Fibroblast of peridontal ligament (primary cell): ENCODE measurements at regions not wholly inside any gene's neighbourhood (a gene's known extent, or its start where the extent isn't known, plus 50 kb on each side); places are given as distances from the start of the nearest gene placed in this dataset.

ENCODE experiments used
- DNase-seq: peaks from one replicate; pipeline ENCODE4 v3.0.0-alpha.2; 2010; ENCODE audit errors: extremely low read depth

- no peak for DNase-seq
Measured at GRCh38 chr15:69530991-69531664, 78.5 kb downstream of the RPLP1 start.

- peak; percentile 16 for DNase-seq
Measured at GRCh38 chr15:69531665-69532027, 79.0 kb downstream of the RPLP1 start.

GRCh38 chr15:69532066-69532465 is 79.4 kb downstream of the RPLP1 start:
- DNase-seq = no peak

- DNase-seq = no peak
Measured at GRCh38 chr15:69532856-69533255, 80.2 kb downstream of the RPLP1 start.

- no peak for DNase-seq
Measured at GRCh38 chr15:69533522-69533921, 80.9 kb downstream of the RPLP1 start.

GRCh38 chr15:69535101-69535638 is 82.6 kb downstream of the RPLP1 start:
- DNase-seq = peak; percentile 61

- no peak for DNase-seq
Measured at GRCh38 chr15:69535998-69536397, 83.4 kb downstream of the RPLP1 start.

- DNase-seq = no peak
Measured at GRCh38 chr15:69536726-69537512, 84.3 kb downstream of the RPLP1 start.

- DNase-seq = no peak
Measured at GRCh38 chr15:69537901-69538300, 85.3 kb downstream of the RPLP1 start.

- DNase-seq = no peak
Measured at GRCh38 chr15:69538379-69538778, 85.8 kb downstream of the RPLP1 start.

GRCh38 chr15:69539345-69539744 is 86.7 kb downstream of the RPLP1 start:
- no peak for DNase-seq

GRCh38 chr15:69540622-69541021 is 88.0 kb downstream of the RPLP1 start:
- no peak for DNase-seq

- DNase-seq = no peak
Measured at GRCh38 chr15:69542028-69542427, 89.4 kb downstream of the RPLP1 start.

GRCh38 chr15:69543681-69544364 is 91.2 kb downstream of the RPLP1 start:
- no peak for DNase-seq

GRCh38 chr15:69544365-69545113 is 91.9 kb downstream of the RPLP1 start:
- no peak for DNase-seq

GRCh38 chr15:69546182-69546581 is 93.6 kb downstream of the RPLP1 start:
- no peak for DNase-seq

GRCh38 chr15:69548395-69549180 is 96.0 kb downstream of the RPLP1 start:
- DNase-seq = no peak

- DNase-seq = no peak
Measured at GRCh38 chr15:69551391-69552056, 98.9 kb downstream of the RPLP1 start.

- no peak for DNase-seq
Measured at GRCh38 chr15:69552057-69552815, 99.6 kb downstream of the RPLP1 start.

- no peak for DNase-seq
Measured at GRCh38 chr15:69553686-69554085, 101.1 kb downstream of the RPLP1 start.
